HepG2 (cell line): ENCODE measurements at regions not wholly inside any gene's neighbourhood (a gene's known extent, or its start where the extent isn't known, plus 50 kb on each side); places are given as distances from the start of the nearest gene placed in this dataset.

Experiments
- GABPA ChIP-seq, 2 experiments: IDR thresholded peaks; 2 replicates each; pipeline ENCODE4 v1.6.1; 2011 to 2016; ENCODE audit warnings: low read depth in 2 of 2, low read length in 1 of 2, missing biosample characterization in 1 of 2, missing genetic modification characterization in 1 of 2
- MTA1 ChIP-seq: sonication (generic); formaldehyde crosslinking; IDR thresholded peaks from 2 replicates; pipeline ENCODE4 v1.4.0; 2020; ENCODE audit warnings: missing genetic modification reagents, mild to moderate bottlenecking, borderline replicate concordance
- NR3C1 ChIP-seq: sonication (generic); formaldehyde crosslinking; IDR thresholded peaks from 2 replicates; pipeline ENCODE4 v1.4.0; 2020; ENCODE audit warnings: missing genetic modification reagents
- POLR2A ChIP-seq, 2 experiments: IDR thresholded peaks; 2 replicates each; pipeline ENCODE4 v1.6.1; 2011; ENCODE audit warnings: low read depth in 2 of 2, low read length in 2 of 2, mild to moderate bottlenecking in 1 of 2, moderate library complexity in 1 of 2; ENCODE audit not compliant: insufficient read depth in 1 of 2
- ZBTB7A ChIP-seq: sonication (generic); formaldehyde crosslinking; IDR thresholded peaks from 2 replicates; pipeline ENCODE4 v1.8.0; 2022; ENCODE audit warnings: mild to moderate bottlenecking, missing genetic modification reagents
- ZNF33A ChIP-seq: sonication (generic); formaldehyde crosslinking; IDR thresholded peaks from 2 replicates; pipeline ENCODE4 v1.5.1; 2020; ENCODE audit warnings: missing genetic modification reagents, mild to moderate bottlenecking, moderate library complexity, borderline replicate concordance
- TF ChIP-seq, protein P1 (sequence below): sonication (generic); formaldehyde crosslinking; IDR thresholded peaks from 2 replicates; pipeline ENCODE4 v1.5.0; 2020; ENCODE audit warnings: mild to moderate bottlenecking, missing genetic modification reagents, moderate library complexity
- TF ChIP-seq, protein P2 (sequence below): sonication (generic); formaldehyde crosslinking; conservative IDR thresholded peaks from 2 replicates; pipeline ENCODE4 v1.4.0; 2020; ENCODE audit warnings: missing genetic modification reagents
- TF ChIP-seq, protein P3 (sequence below): sonication (generic); formaldehyde crosslinking; conservative IDR thresholded peaks from 2 replicates; pipeline ENCODE4 v1.4.0; 2020; ENCODE audit warnings: missing genetic modification reagents

DNA sequence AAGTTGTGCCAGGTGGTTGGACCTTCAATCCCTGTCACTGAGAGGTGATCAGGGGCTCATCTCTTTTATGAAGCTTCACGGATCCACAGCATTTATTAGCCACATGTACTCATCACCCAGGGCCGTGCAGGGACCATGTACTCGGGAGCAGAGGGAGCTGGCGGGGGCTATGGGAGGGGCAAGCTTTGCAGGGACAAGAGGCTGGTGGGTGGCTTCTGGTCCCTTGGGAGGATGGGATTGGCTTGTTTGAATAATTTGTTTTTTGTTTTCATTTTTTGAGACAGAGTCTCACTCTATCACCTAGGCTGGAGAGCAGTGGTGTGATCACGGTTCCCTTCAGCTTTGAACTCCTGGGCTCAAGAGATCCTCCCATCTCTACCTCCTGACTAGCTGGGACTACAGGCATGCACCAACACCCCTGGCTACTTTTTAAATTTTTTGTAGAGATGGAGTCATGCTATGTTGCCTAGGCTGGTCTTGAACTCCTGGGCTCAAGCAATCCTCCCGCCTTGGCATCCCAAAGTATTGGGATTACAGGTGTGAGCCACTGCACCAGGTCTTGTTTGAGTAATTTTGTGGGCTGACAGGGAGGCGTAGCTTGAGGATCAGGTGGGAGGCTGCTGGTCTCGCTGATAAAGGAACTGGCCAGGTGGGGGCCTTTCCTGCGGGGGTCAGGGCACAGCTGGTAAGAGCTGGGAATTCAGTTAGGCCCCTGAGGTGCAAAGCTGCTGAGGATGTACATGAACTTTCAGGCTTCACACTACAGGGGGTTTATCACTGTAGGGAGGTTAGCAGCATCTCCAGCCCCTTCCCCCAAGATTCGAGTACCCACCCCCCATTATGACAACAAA, 308.0 kb upstream of the C1orf174 start:
- TF ChIP-seq, protein P1, sequence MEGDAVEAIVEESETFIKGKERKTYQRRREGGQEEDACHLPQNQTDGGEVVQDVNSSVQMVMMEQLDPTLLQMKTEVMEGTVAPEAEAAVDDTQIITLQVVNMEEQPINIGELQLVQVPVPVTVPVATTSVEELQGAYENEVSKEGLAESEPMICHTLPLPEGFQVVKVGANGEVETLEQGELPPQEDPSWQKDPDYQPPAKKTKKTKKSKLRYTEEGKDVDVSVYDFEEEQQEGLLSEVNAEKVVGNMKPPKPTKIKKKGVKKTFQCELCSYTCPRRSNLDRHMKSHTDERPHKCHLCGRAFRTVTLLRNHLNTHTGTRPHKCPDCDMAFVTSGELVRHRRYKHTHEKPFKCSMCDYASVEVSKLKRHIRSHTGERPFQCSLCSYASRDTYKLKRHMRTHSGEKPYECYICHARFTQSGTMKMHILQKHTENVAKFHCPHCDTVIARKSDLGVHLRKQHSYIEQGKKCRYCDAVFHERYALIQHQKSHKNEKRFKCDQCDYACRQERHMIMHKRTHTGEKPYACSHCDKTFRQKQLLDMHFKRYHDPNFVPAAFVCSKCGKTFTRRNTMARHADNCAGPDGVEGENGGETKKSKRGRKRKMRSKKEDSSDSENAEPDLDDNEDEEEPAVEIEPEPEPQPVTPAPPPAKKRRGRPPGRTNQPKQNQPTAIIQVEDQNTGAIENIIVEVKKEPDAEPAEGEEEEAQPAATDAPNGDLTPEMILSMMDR (CRISPR knock-in tag), result no peak
- no peak for TF ChIP-seq MTA1 (CRISPR knock-in tag)
- TF ChIP-seq, protein P2, sequence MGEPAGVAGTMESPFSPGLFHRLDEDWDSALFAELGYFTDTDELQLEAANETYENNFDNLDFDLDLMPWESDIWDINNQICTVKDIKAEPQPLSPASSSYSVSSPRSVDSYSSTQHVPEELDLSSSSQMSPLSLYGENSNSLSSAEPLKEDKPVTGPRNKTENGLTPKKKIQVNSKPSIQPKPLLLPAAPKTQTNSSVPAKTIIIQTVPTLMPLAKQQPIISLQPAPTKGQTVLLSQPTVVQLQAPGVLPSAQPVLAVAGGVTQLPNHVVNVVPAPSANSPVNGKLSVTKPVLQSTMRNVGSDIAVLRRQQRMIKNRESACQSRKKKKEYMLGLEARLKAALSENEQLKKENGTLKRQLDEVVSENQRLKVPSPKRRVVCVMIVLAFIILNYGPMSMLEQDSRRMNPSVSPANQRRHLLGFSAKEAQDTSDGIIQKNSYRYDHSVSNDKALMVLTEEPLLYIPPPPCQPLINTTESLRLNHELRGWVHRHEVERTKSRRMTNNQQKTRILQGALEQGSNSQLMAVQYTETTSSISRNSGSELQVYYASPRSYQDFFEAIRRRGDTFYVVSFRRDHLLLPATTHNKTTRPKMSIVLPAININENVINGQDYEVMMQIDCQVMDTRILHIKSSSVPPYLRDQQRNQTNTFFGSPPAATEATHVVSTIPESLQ (CRISPR knock-in tag), result no peak
- TF ChIP-seq ZNF33A (CRISPR knock-in tag), result no peak
- TF ChIP-seq, protein P3, sequence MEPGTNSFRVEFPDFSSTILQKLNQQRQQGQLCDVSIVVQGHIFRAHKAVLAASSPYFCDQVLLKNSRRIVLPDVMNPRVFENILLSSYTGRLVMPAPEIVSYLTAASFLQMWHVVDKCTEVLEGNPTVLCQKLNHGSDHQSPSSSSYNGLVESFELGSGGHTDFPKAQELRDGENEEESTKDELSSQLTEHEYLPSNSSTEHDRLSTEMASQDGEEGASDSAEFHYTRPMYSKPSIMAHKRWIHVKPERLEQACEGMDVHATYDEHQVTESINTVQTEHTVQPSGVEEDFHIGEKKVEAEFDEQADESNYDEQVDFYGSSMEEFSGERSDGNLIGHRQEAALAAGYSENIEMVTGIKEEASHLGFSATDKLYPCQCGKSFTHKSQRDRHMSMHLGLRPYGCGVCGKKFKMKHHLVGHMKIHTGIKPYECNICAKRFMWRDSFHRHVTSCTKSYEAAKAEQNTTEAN (CRISPR knock-in tag), result no peak
- no peak for TF ChIP-seq POLR2A (IDR thresholded peaks at IDR 0.05; ENCODE audit: insufficient read depth in 1 of 2, low read depth in 2 of 2, low read length in 2 of 2)
- no peak for TF ChIP-seq GABPA (IDR thresholded peaks at IDR 0.05; ENCODE audit: low read depth, low read length)
- TF ChIP-seq GABPA (CRISPR knock-in tag; IDR thresholded peaks at IDR 0.05; ENCODE audit: low read depth), result no peak
- TF ChIP-seq ZBTB7A (CRISPR knock-in tag), result no peak
- no peak for TF ChIP-seq NR3C1 (CRISPR knock-in tag)
